GM23338 (cell line): ENCODE measurements at regions not wholly inside any gene's neighbourhood (a gene's known extent, or its start where the extent isn't known, plus 50 kb on each side); places are given as distances from the start of the nearest gene placed in this dataset.

Experiments used
- ATAC-seq: fragments of 200-7000 bp; cut with Tn5 transposase; 3 replicates; pipeline ENCODE4 v1.9.1; 2020
- DNase-seq: peaks from one replicate; pipeline ENCODE4 v3.0.0-alpha.2; 2015; ENCODE audit warnings: low spot score
- H2AFZ ChIP-seq: fragments of 200-600 bp; sonication (generic); 2 replicates; pipeline ENCODE4 v1.8.0; 2016; ENCODE audit warnings: antibody characterized with exemption, mild to moderate bottlenecking, moderate library complexity
- H3F3A ChIP-seq: fragments of 200-600 bp; sonication (generic); replicated peaks from 2 replicates; pipeline ENCODE4 v1.8.0; 2017; ENCODE audit warnings: antibody characterized with exemption, mixed run types, low read depth
- H3K27ac ChIP-seq: fragments of 200-600 bp; sonication (generic); 2 replicates; pipeline ENCODE4 v1.6.1; 2016; ENCODE audit warnings: low read depth
- H3K27me3 ChIP-seq: fragments of 200-600 bp; sonication (generic); 2 replicates; pipeline ENCODE4 v1.8.0; 2016; ENCODE audit warnings: mild to moderate bottlenecking, mixed run types, moderate library complexity; ENCODE audit not compliant: insufficient read depth
- H3K36me3 ChIP-seq: fragments of 200-600 bp; sonication (generic); 2 replicates; pipeline ENCODE4 v1.8.0; 2016; ENCODE audit warnings: mild to moderate bottlenecking; ENCODE audit not compliant: insufficient read depth
- H3K4me1 ChIP-seq: fragments of 200-600 bp; sonication (generic); 2 replicates; pipeline ENCODE4 v1.8.0; 2016; ENCODE audit warnings: mild to moderate bottlenecking, moderate library complexity; ENCODE audit not compliant: insufficient read depth
- H3K4me2 ChIP-seq: fragments of 200-600 bp; sonication (generic); 2 replicates; pipeline ENCODE4 v1.7.1; 2017; ENCODE audit warnings: mixed run types
- H3K4me3 ChIP-seq: fragments of 200-600 bp; sonication (generic); 2 replicates; pipeline ENCODE4 v1.6.1; 2016; ENCODE audit warnings: mixed run types
- H3K79me2 ChIP-seq: fragments of 200-600 bp; sonication (generic); replicated peaks from 2 replicates; pipeline ENCODE4 v1.8.0; 2017; ENCODE audit warnings: mild to moderate bottlenecking; ENCODE audit not compliant: insufficient read depth
- H3K9me2 ChIP-seq: fragments of 200-600 bp; sonication (generic); 2 replicates; pipeline ENCODE4 v1.8.0; 2017; ENCODE audit not compliant: insufficient read depth
- H4K20me1 ChIP-seq: fragments of 200-600 bp; sonication (generic); replicated peaks from 2 replicates; pipeline ENCODE4 v1.8.0; 2017; ENCODE audit warnings: mild to moderate bottlenecking; ENCODE audit not compliant: insufficient read depth
- H3K27ac Mint-ChIP-seq: 2 replicates; pipeline ENCODE4 v1.8.0; 2020; ENCODE audit warnings: inconsistent platforms, mild to moderate bottlenecking, moderate library complexity, mixed read lengths
- H3K27me3 Mint-ChIP-seq: 3 replicates; pipeline ENCODE4 v1.8.0; 2022; ENCODE audit warnings: low read depth, mild to moderate bottlenecking, moderate library complexity, mixed read lengths, inconsistent platforms; ENCODE audit not compliant: insufficient read depth, poor library complexity
- H3K36me3 Mint-ChIP-seq: 3 replicates; pipeline ENCODE4 v1.8.0; 2021; ENCODE audit warnings: low read depth, mild to moderate bottlenecking, inconsistent platforms, moderate library complexity, mixed read lengths
- H3K4me1 Mint-ChIP-seq: 3 replicates; pipeline ENCODE4 v1.8.0; 2020; ENCODE audit warnings: mild to moderate bottlenecking, inconsistent platforms, mixed read lengths
- H3K4me3 Mint-ChIP-seq: 3 replicates; pipeline ENCODE4 v1.8.0; 2021; ENCODE audit warnings: moderate library complexity, mild to moderate bottlenecking, inconsistent platforms, mixed read lengths
- H3K9me3 Mint-ChIP-seq: 3 replicates; pipeline ENCODE4 v1.8.0; 2020; ENCODE audit warnings: moderate library complexity, mild to moderate bottlenecking, inconsistent platforms, mixed read lengths
- CREB1 ChIP-seq: fragments of 250-450 bp; sonication (Bioruptor Pico); IDR thresholded peaks from 2 replicates; pipeline ENCODE4 v1.5.0; 2020; ENCODE audit warnings: low read depth, mild to moderate bottlenecking, moderate library complexity
- EZH2 ChIP-seq: fragments of 200-600 bp; sonication (generic); IDR thresholded peaks from one replicate; pipeline ENCODE4 v1.8.0; 2017; ENCODE audit warnings: antibody characterized with exemption, mild to moderate bottlenecking, low read depth; ENCODE audit not compliant: unreplicated experiment
- EZH2phosphoT487 ChIP-seq: fragments of 200-600 bp; sonication (generic); IDR thresholded peaks from one replicate; pipeline ENCODE4 v1.8.1; 2018; ENCODE audit warnings: antibody characterized with exemption; ENCODE audit not compliant: unreplicated experiment
- JUNB ChIP-seq: IDR thresholded peaks from one replicate; pipeline ENCODE4 v1.6.1; 2016; ENCODE audit warnings: antibody characterized with exemption; ENCODE audit not compliant: unreplicated experiment
- NANOG ChIP-seq: IDR thresholded peaks from 2 replicates; pipeline ENCODE4 v1.6.1; 2016; ENCODE audit warnings: antibody characterized with exemption, borderline replicate concordance
- POLR2AphosphoS5 ChIP-seq: IDR thresholded peaks from 2 replicates; pipeline ENCODE4 v1.6.1; 2016; ENCODE audit warnings: antibody characterized with exemption, low read depth
- STAT1 ChIP-seq: IDR thresholded peaks from one replicate; pipeline ENCODE4 v1.6.1; 2016; ENCODE audit warnings: antibody characterized with exemption; ENCODE audit not compliant: unreplicated experiment
- ZNF114 ChIP-seq: fragments of 250-450 bp; sonication (Bioruptor Pico); IDR thresholded peaks from 2 replicates; pipeline ENCODE4 v1.5.0; 2020; ENCODE audit warnings: mild to moderate bottlenecking, moderate library complexity
- ZNF331 ChIP-seq: fragments of 250-450 bp; sonication (Bioruptor Pico); IDR thresholded peaks from 2 replicates; pipeline ENCODE4 v1.5.0; 2020; ENCODE audit warnings: low read depth, mild to moderate bottlenecking, moderate library complexity
- TF ChIP-seq, protein P1 (sequence below): IDR thresholded peaks from one replicate; pipeline ENCODE4 v1.6.1; 2018; ENCODE audit warnings: antibody characterized with exemption; ENCODE audit not compliant: unreplicated experiment
- TF ChIP-seq, protein P2 (sequence below): fragments of 250-450 bp; sonication (Bioruptor Pico); IDR thresholded peaks from 2 replicates; pipeline ENCODE4 v1.5.0; 2020; ENCODE audit warnings: mild to moderate bottlenecking, moderate library complexity
- TF ChIP-seq, protein P3 (sequence below), 2 experiments: fragments of 200-600 bp in 1 of 2; sonication (generic) in 1 of 2; conservative IDR thresholded peaks; 2 replicates each; pipeline versions ENCODE4 v1.5.1 to v1.6.1; 2016 to 2017; ENCODE audit warnings: antibody characterized with exemption in 2 of 2, low read depth in 2 of 2, mild to moderate bottlenecking in 2 of 2, moderate library complexity in 1 of 2
- TF ChIP-seq, protein P4 (sequence below): IDR thresholded peaks from 2 replicates; pipeline ENCODE4 v1.6.1; 2016; ENCODE audit warnings: antibody characterized with exemption

GRCh38 chr5:104498281-104498680 lies 935.7 kb upstream of the NUDT12 start:
- Mint-ChIP-seq H3K9me3 (no peaks in the 10 kb centered on the region), H3K4me3 (no peak overlapping the region), H3K4me1 (peaks cover 17% of the 10 kb centered on the region; the same call in 2 of the 3 replicates), H3K36me3 (no peaks in the 10 kb centered on the region; the same call in 2 of the 3 replicates), H3K27me3 (no peaks in the 10 kb centered on the region), H3K27ac (no peak overlapping the region)
- Histone ChIP-seq H3F3A (no peaks in the 10 kb centered on the region), H3K27ac (no peak overlapping the region), H3K4me1 (peaks cover 20% of the 10 kb centered on the region), H3K9me2 (no peaks in the 10 kb centered on the region), H3K4me3 (no peak overlapping the region), H3K27me3 (no peaks in the 10 kb centered on the region), H2AFZ (no peak overlapping the region), H3K36me3 (no peaks in the 10 kb centered on the region), H3K4me2 (no peak overlapping the region), H4K20me1 (no peaks in the 10 kb centered on the region), H3K79me2 (no peaks in the 10 kb centered on the region)
- TF ChIP-seq CREB1 (CRISPR knock-in tag) (no peak), EZH2phosphoT487 (no peak), ZNF114 (CRISPR knock-in tag) (no peak), NANOG (no peak), STAT1 (no peak), ZNF331 (no peak), JUNB (no peak), POLR2AphosphoS5 (no peak), EZH2 (no peak)
- TF ChIP-seq, protein P1, sequence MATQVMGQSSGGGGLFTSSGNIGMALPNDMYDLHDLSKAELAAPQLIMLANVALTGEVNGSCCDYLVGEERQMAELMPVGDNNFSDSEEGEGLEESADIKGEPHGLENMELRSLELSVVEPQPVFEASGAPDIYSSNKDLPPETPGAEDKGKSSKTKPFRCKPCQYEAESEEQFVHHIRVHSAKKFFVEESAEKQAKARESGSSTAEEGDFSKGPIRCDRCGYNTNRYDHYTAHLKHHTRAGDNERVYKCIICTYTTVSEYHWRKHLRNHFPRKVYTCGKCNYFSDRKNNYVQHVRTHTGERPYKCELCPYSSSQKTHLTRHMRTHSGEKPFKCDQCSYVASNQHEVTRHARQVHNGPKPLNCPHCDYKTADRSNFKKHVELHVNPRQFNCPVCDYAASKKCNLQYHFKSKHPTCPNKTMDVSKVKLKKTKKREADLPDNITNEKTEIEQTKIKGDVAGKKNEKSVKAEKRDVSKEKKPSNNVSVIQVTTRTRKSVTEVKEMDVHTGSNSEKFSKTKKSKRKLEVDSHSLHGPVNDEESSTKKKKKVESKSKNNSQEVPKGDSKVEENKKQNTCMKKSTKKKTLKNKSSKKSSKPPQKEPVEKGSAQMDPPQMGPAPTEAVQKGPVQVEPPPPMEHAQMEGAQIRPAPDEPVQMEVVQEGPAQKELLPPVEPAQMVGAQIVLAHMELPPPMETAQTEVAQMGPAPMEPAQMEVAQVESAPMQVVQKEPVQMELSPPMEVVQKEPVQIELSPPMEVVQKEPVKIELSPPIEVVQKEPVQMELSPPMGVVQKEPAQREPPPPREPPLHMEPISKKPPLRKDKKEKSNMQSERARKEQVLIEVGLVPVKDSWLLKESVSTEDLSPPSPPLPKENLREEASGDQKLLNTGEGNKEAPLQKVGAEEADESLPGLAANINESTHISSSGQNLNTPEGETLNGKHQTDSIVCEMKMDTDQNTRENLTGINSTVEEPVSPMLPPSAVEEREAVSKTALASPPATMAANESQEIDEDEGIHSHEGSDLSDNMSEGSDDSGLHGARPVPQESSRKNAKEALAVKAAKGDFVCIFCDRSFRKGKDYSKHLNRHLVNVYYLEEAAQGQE, result no peak
- TF ChIP-seq, protein P2, sequence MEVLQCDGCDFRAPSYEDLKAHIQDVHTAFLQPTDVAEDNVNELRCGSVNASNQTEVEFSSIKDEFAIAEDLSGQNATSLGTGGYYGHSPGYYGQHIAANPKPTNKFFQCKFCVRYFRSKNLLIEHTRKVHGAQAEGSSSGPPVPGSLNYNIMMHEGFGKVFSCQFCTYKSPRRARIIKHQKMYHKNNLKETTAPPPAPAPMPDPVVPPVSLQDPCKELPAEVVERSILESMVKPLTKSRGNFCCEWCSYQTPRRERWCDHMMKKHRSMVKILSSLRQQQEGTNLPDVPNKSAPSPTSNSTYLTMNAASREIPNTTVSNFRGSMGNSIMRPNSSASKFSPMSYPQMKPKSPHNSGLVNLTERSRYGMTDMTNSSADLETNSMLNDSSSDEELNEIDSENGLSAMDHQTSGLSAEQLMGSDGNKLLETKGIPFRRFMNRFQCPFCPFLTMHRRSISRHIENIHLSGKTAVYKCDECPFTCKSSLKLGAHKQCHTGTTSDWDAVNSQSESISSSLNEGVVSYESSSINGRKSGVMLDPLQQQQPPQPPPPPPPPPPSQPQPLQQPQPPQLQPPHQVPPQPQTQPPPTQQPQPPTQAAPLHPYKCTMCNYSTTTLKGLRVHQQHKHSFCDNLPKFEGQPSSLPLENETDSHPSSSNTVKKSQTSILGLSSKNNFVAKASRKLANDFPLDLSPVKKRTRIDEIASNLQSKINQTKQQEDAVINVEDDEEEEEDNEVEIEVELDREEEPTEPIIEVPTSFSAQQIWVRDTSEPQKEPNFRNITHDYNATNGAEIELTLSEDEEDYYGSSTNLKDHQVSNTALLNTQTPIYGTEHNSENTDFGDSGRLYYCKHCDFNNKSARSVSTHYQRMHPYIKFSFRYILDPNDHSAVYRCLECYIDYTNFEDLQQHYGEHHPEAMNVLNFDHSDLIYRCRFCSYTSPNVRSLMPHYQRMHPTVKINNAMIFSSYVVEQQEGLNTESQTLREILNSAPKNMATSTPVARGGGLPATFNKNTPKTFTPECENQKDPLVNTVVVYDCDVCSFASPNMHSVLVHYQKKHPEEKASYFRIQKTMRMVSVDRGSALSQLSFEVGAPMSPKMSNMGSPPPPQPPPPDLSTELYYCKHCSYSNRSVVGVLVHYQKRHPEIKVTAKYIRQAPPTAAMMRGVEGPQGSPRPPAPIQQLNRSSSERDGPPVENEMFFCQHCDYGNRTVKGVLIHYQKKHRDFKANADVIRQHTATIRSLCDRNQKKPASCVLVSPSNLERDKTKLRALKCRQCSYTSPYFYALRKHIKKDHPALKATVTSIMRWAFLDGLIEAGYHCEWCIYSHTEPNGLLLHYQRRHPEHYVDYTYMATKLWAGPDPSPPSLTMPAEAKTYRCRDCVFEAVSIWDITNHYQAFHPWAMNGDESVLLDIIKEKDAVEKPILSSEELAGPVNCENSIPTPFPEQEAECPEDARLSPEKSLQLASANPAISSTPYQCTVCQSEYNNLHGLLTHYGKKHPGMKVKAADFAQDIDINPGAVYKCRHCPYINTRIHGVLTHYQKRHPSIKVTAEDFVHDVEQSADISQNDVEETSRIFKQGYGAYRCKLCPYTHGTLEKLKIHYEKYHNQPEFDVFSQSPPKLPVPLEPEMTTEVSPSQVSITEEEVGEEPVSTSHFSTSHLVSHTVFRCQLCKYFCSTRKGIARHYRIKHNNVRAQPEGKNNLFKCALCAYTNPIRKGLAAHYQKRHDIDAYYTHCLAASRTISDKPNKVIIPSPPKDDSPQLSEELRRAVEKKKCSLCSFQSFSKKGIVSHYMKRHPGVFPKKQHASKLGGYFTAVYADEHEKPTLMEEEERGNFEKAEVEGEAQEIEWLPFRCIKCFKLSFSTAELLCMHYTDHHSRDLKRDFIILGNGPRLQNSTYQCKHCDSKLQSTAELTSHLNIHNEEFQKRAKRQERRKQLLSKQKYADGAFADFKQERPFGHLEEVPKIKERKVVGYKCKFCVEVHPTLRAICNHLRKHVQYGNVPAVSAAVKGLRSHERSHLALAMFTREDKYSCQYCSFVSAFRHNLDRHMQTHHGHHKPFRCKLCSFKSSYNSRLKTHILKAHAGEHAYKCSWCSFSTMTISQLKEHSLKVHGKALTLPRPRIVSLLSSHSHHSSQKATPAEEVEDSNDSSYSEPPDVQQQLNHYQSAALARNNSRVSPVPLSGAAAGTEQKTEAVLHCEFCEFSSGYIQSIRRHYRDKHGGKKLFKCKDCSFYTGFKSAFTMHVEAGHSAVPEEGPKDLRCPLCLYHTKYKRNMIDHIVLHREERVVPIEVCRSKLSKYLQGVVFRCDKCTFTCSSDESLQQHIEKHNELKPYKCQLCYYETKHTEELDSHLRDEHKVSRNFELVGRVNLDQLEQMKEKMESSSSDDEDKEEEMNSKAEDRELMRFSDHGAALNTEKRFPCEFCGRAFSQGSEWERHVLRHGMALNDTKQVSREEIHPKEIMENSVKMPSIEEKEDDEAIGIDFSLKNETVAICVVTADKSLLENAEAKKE, result no peak
- TF ChIP-seq, protein P3, sequence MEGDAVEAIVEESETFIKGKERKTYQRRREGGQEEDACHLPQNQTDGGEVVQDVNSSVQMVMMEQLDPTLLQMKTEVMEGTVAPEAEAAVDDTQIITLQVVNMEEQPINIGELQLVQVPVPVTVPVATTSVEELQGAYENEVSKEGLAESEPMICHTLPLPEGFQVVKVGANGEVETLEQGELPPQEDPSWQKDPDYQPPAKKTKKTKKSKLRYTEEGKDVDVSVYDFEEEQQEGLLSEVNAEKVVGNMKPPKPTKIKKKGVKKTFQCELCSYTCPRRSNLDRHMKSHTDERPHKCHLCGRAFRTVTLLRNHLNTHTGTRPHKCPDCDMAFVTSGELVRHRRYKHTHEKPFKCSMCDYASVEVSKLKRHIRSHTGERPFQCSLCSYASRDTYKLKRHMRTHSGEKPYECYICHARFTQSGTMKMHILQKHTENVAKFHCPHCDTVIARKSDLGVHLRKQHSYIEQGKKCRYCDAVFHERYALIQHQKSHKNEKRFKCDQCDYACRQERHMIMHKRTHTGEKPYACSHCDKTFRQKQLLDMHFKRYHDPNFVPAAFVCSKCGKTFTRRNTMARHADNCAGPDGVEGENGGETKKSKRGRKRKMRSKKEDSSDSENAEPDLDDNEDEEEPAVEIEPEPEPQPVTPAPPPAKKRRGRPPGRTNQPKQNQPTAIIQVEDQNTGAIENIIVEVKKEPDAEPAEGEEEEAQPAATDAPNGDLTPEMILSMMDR (conservative IDR thresholded peaks at IDR 0.05; ENCODE audit: low read depth in 2 of 2), result no peak
- TF ChIP-seq, protein P4, sequence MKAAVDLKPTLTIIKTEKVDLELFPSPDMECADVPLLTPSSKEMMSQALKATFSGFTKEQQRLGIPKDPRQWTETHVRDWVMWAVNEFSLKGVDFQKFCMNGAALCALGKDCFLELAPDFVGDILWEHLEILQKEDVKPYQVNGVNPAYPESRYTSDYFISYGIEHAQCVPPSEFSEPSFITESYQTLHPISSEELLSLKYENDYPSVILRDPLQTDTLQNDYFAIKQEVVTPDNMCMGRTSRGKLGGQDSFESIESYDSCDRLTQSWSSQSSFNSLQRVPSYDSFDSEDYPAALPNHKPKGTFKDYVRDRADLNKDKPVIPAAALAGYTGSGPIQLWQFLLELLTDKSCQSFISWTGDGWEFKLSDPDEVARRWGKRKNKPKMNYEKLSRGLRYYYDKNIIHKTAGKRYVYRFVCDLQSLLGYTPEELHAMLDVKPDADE, result no peak
- ATAC-seq (no peak), DNase-seq (no peak)
